ENCODE measurements at regions not wholly inside any gene's neighbourhood (a gene's known extent, or its start where the extent isn't known, plus 50 kb on each side); places are given as distances from the start of the nearest gene placed in this dataset.
"Not testable (repeated sequence)": the region's sequence is repeated elsewhere in the genome, so short reads cannot be mapped to it uniquely, and the experiment has no call there.

DNA sequence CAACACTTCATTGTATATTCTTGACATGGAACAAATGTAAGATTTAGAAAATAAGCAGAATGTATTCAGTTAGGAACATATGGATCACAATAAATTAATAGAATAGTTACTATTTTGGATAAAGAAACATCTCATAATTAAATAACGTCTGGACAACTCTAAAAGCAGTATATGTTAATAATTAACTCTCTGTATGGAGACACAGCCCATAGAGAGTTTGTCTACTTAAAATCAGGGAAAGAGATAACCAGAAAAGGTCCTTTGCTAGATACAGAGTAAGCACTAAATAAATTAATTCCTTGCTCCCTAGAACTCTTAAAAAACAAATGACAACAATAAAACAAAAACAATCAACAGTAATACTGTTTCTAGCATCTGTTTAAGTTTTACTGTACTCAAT lies 184.4 kb upstream of the THSD7A start:
- Histone ChIP-seq H3K9ac (ENCODE audit: low read length) (no peak overlapping the region), H3K36me3 (replicated peaks; ENCODE audit: insufficient read depth, low read length) (no peaks in the 10 kb centered on the region), H3K27me3 (replicated peaks; ENCODE audit: insufficient read depth, low read length) (no peaks in the 10 kb centered on the region), H4K20me1 (ENCODE audit: insufficient read depth, low read length) (no peaks in the 10 kb centered on the region), H3K9me2 (replicated peaks; ENCODE audit: insufficient read depth, low read length) (no peaks in the 10 kb centered on the region), H2AFZ (ENCODE audit: low read length) (no peak overlapping the region), H3K27ac (ENCODE audit: low read length) (no peak overlapping the region), H3K79me2 (ENCODE audit: low read length) (no peaks in the 10 kb centered on the region), H3K9me3 (replicated peaks; ENCODE audit: insufficient read depth, low read length) (no peaks in the 10 kb centered on the region), H3K4me1 (ENCODE audit: low read length) (no peaks in the 10 kb centered on the region), H3F3A (ENCODE audit: insufficient read depth, low read length) (no peaks in the 10 kb centered on the region), H3K4me3 (ENCODE audit: low read length) (no peak overlapping the region), H3K4me2 (ENCODE audit: low read depth, low read length) (no peak overlapping the region)
- DNase-seq, result no peak
- TF ChIP-seq, protein P1, sequence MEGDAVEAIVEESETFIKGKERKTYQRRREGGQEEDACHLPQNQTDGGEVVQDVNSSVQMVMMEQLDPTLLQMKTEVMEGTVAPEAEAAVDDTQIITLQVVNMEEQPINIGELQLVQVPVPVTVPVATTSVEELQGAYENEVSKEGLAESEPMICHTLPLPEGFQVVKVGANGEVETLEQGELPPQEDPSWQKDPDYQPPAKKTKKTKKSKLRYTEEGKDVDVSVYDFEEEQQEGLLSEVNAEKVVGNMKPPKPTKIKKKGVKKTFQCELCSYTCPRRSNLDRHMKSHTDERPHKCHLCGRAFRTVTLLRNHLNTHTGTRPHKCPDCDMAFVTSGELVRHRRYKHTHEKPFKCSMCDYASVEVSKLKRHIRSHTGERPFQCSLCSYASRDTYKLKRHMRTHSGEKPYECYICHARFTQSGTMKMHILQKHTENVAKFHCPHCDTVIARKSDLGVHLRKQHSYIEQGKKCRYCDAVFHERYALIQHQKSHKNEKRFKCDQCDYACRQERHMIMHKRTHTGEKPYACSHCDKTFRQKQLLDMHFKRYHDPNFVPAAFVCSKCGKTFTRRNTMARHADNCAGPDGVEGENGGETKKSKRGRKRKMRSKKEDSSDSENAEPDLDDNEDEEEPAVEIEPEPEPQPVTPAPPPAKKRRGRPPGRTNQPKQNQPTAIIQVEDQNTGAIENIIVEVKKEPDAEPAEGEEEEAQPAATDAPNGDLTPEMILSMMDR (IDR thresholded peaks at IDR 0.05; ENCODE audit: low read length), result no peak
- no peak for TF ChIP-seq EZH2phosphoT487 (IDR thresholded peaks at IDR 0.05; ENCODE audit: low read length)
- TF ChIP-seq EZH2 (optimal IDR thresholded peaks at IDR 0.05; ENCODE audit: low read depth, low read length), result no peak

DNA sequence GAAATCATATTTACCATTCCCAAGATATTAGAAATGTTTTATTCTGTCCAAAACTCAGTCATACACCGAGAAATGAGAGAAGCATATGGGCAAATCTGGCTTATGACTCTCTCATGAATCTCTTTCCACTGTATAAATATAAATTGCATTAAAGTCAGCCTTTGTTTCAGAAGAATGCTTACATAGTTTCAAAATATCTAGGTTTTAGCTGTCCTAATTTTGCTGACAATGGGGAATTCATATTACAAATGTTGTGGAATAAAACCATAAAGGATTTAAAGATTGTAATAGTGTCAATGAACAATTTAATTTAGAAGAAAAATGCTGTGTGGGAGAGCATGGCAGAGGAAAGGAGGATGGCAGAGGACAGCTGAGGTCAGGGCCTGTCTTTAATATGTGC lies 185.0 kb upstream of the THSD7A start:
- Histone ChIP-seq H3K9me2 (replicated peaks; ENCODE audit: insufficient read depth, low read length) (no peaks in the 10 kb centered on the region), H3K36me3 (replicated peaks; ENCODE audit: insufficient read depth, low read length) (no peaks in the 10 kb centered on the region), H3K4me1 (ENCODE audit: low read length) (no peaks in the 10 kb centered on the region), H3K27me3 (replicated peaks; ENCODE audit: insufficient read depth, low read length) (no peaks in the 10 kb centered on the region), H4K20me1 (ENCODE audit: insufficient read depth, low read length) (no peaks in the 10 kb centered on the region), H3K4me2 (ENCODE audit: low read depth, low read length) (no peak overlapping the region), H3K9ac (ENCODE audit: low read length) (no peak overlapping the region), H3K4me3 (ENCODE audit: low read length) (no peak overlapping the region), H3K27ac (ENCODE audit: low read length) (no peak overlapping the region), H3F3A (ENCODE audit: insufficient read depth, low read length) (no peaks in the 10 kb centered on the region), H2AFZ (ENCODE audit: low read length) (no peak overlapping the region), H3K79me2 (ENCODE audit: low read length) (no peaks in the 10 kb centered on the region), H3K9me3 (replicated peaks; ENCODE audit: insufficient read depth, low read length) (no peaks in the 10 kb centered on the region)
- no peak for DNase-seq
- TF ChIP-seq, protein P1 (IDR thresholded peaks at IDR 0.05; ENCODE audit: low read length), result no peak

DNA sequence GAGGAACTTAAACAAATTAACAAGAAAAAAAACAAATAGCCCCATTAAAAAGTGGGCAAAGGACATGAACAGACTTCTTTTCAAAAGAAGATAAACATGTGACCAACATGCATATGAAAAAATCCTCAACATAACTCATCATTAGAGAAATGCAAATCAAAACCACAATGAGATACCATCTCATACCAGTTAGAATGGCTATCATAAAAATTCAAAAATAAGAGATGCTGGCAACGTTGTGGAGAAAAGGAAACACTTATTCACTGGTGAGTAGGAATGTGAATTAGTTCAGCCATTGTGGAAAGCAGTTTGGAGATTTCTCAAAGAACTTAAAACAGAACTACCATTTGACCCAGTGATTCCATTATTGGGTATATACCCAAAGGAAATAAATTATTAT lies 189.1 kb upstream of the TMEM106B start:
- not testable (repeated sequence) for H3K27ac ChIP-seq (ENCODE audit: low read length); DNase-seq; H3K36me3 ChIP-seq (replicated peaks; ENCODE audit: insufficient read depth, low read length); H2AFZ ChIP-seq (ENCODE audit: low read length); H3K9me2 ChIP-seq (replicated peaks; ENCODE audit: insufficient read depth, low read length); H3K9ac ChIP-seq (ENCODE audit: low read length); H3K27me3 ChIP-seq (replicated peaks; ENCODE audit: insufficient read depth, low read length); H3K9me3 ChIP-seq (replicated peaks; ENCODE audit: insufficient read depth, low read length); H3K79me2 ChIP-seq (ENCODE audit: low read length); H4K20me1 ChIP-seq (ENCODE audit: insufficient read depth, low read length); H3K4me1 ChIP-seq (ENCODE audit: low read length); H3K4me3 ChIP-seq (ENCODE audit: low read length); H3F3A ChIP-seq (ENCODE audit: insufficient read depth, low read length); H3K4me2 ChIP-seq (ENCODE audit: low read depth, low read length)

DNA sequence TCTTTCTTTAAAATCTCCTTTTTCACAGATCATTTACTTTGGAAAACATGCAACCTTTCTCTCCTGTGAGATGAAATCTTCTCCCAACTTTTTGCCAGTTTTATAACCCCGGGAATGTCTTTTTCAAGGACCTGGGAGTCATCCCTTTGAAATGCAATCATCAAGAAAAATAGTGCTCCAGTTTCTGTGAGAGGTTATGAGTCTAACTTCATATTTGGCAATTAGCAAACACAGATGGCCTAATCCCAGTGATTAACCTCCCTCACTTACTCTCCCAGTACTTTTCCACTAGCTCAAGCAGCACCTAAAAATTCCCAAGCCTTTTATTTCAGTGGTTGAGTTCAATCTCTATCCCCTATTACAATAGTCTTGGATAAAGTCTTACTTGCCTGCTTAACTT lies 185.8 kb upstream of the TMEM106B start:
- Histone ChIP-seq H3K4me1 (ENCODE audit: low read length) (no peaks in the 10 kb centered on the region), H3K27ac (ENCODE audit: low read length) (no peak overlapping the region), H3K27me3 (replicated peaks; ENCODE audit: insufficient read depth, low read length) (no peaks in the 10 kb centered on the region), H3K9ac (ENCODE audit: low read length) (no peak overlapping the region), H3K79me2 (ENCODE audit: low read length) (no peaks in the 10 kb centered on the region), H3K9me3 (replicated peaks; ENCODE audit: insufficient read depth, low read length) (no peaks in the 10 kb centered on the region), H3F3A (ENCODE audit: insufficient read depth, low read length) (no peaks in the 10 kb centered on the region), H3K4me2 (ENCODE audit: low read depth, low read length) (no peak overlapping the region), H3K36me3 (replicated peaks; ENCODE audit: insufficient read depth, low read length) (no peaks in the 10 kb centered on the region), H2AFZ (ENCODE audit: low read length) (no peak overlapping the region), H4K20me1 (ENCODE audit: insufficient read depth, low read length) (no peaks in the 10 kb centered on the region), H3K4me3 (ENCODE audit: low read length) (no peak overlapping the region), H3K9me2 (replicated peaks; ENCODE audit: insufficient read depth, low read length) (no peaks in the 10 kb centered on the region)
- TF ChIP-seq EZH2 (optimal IDR thresholded peaks at IDR 0.05; ENCODE audit: low read depth, low read length) (no peak), EZH2phosphoT487 (IDR thresholded peaks at IDR 0.05; ENCODE audit: low read length) (no peak)
- TF ChIP-seq, protein P1 (IDR thresholded peaks at IDR 0.05; ENCODE audit: low read length), result no peak
- DNase-seq, result no peak

Data from MM.1S (cell line).